Adrenal gland (tissue), 9 donors: ENCODE measurements at regions not wholly inside any gene's neighbourhood (a gene's known extent, or its start where the extent isn't known, plus 50 kb on each side); places are given as distances from the start of the nearest gene placed in this dataset.
A peak's percentile ranks its signal among the peaks of the same experiment; 100 is the strongest.

Experiments used
- DNase-seq, 7 donors: peaks; one replicate each; pipeline ENCODE4 v3.0.0-alpha.2; 2019 to 2020
- H3K27ac ChIP-seq, 5 donors: fragments of 200-600 bp; sonication (generic) in 4 of 5; 1 replicate in 3 of 5; 2 replicates in 2 of 5; pipeline versions ENCODE4 v1.5.1 to v1.8.0; 2016 to 2020; ENCODE audit warnings: mild to moderate bottlenecking in 1 of 5
- H3K27me3 ChIP-seq: fragments of 200-600 bp; 2 replicates; pipeline ENCODE4 v1.8.0; 2021
- H3K36me3 ChIP-seq, 2 donors: fragments of 200-600 bp; replicated peaks in 1 of 2; 1 replicate in 1 of 2; 2 replicates in 1 of 2; pipeline versions ENCODE4 v1.5.1 to v1.8.0; 2018 to 2022
- H3K4me1 ChIP-seq, 2 donors: fragments of 200-600 bp; replicated peaks in 1 of 2; 1 replicate in 1 of 2; 2 replicates in 1 of 2; pipeline versions ENCODE4 v1.5.1 to v1.8.0; 2018 to 2021
- H3K4me3 ChIP-seq, 4 donors: fragments of 200-600 bp; sonication (generic) in 3 of 4; one replicate each; pipeline ENCODE4 v1.5.1; 2016 to 2018
- H3K9me3 ChIP-seq, 3 donors: fragments of 200-600 bp; sonication (generic) in 1 of 3; replicated peaks in 1 of 3; 1 replicate in 2 of 3; 2 replicates in 1 of 3; pipeline versions ENCODE4 v1.5.1 to v1.8.0; 2016 to 2021
- POLR2A ChIP-seq, 2 donors: fragments of 450-650 bp; IDR thresholded peaks; one replicate each; pipeline ENCODE4 v1.6.1; 2017; ENCODE audit warnings: antibody characterized with exemption in 2 of 2, mild to moderate bottlenecking in 2 of 2, moderate library complexity in 1 of 2
- WGBS, 4 donors: extraction: QIAGEN DNeasy Blood & Tissue Kit in 2 of 4; methylation state at CpG; one replicate each; pipeline versions ENCODE4 v1.1.5 to v1.1.7; 2013 to 2017; 5-methylcytosine and 5-hydroxymethylcytosine counted together
- intact Hi-C, 2 donors: fragments of 100-400 bp; cut with DNase I; formaldehyde crosslinking; loops; one replicate each; pipeline versions ENCODE4 v1.14.1 to v1.15.0; 2022 to 2023
- TF ChIP-seq, protein P1 (sequence below), 6 experiments: fragments of 450-650 bp in 4 of 6; fragments of 200-600 bp in 2 of 6; sonication (generic) in 1 of 6; IDR thresholded peaks; 1 replicate in 5 of 6; 2 replicates in 1 of 6; pipeline versions ENCODE4 v1.5.1 to v1.8.0; 2016 to 2021; ENCODE audit warnings: antibody characterized with exemption in 6 of 6, mild to moderate bottlenecking in 2 of 6, moderate library complexity in 1 of 6
- donor health status: healthy with polysubstance abuse.
- donor health status: Bipolar disorder and iron deficiency.
- donor health status: DM: yes; HTN: yes; CAD: no.
- donor health status: DM: no; HTN: no; CAD: no.
- donor health status: DM: no; HTN: no; CAD: no.

DNA sequence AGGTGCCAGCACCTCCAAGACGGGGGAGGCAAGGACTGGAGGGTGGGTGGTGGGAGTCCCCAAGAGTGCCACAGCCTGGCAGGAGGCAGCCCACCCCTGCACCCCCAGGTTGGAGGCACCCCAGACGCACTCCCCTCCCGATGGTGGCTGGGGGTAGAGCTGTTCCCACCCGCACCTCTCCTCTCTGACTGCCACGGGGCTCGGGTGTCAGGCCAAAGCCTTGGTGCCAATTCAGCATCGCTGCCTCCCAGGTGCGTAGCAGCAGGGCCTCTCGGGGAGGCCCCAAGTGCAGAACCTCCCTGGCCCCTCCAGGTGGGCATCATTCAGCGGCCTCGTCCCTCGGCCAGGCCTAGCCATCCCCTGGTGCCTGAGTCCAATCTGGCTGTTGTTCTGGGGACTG is 81.1 kb downstream of the ENGASE start:
- H3K4me3 ChIP-seq: no peak overlapping the region
- intact Hi-C loops: no loop called here
- TF ChIP-seq POLR2A (IDR thresholded peaks at IDR 0.05): no peak
- TF ChIP-seq, protein P1, sequence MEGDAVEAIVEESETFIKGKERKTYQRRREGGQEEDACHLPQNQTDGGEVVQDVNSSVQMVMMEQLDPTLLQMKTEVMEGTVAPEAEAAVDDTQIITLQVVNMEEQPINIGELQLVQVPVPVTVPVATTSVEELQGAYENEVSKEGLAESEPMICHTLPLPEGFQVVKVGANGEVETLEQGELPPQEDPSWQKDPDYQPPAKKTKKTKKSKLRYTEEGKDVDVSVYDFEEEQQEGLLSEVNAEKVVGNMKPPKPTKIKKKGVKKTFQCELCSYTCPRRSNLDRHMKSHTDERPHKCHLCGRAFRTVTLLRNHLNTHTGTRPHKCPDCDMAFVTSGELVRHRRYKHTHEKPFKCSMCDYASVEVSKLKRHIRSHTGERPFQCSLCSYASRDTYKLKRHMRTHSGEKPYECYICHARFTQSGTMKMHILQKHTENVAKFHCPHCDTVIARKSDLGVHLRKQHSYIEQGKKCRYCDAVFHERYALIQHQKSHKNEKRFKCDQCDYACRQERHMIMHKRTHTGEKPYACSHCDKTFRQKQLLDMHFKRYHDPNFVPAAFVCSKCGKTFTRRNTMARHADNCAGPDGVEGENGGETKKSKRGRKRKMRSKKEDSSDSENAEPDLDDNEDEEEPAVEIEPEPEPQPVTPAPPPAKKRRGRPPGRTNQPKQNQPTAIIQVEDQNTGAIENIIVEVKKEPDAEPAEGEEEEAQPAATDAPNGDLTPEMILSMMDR (IDR thresholded peaks at IDR 0.05): no peak

DNA sequence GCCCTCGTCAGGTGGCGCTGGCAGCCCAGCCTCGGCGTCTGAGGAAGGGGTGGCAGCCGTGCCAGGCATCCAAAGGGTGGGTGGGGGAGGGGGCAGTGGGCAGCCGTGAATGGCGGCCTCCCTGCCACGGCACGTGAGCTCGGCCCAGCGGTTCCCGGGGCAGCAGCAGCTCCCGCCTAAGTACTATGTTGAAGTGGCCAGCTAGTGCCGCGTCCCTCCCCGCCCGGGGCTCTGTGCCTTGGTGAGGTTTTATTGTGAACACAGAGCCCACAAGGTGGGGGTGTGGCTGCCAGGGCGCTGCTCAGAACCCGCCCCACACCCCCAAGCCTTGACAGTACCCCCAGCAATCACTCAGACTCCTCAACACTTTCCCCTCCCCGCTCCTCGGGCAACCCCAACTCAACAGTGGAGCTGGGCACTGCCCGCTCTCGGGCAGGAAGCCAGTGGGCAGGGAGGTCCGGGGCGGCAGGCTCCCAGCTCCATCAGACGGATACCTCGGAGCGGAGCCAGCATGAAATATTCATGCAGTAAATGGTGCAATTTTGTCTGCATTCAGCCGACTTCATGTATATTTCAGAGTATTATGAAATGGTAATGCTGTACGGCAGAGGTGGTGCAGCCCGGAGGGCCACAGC is 80.4 kb downstream of the ENGASE start:
- H3K9me3 ChIP-seq: no peaks in the 10 kb centered on the region
- no peaks in the 10 kb centered on the region for H3K36me3 ChIP-seq
- H3K4me3 ChIP-seq: no peak overlapping the region
- no peak overlapping the region for H3K27ac ChIP-seq
- peaks cover 8% of the 10 kb centered on the region for H3K27me3 ChIP-seq
- intact Hi-C loops: no loop called here
- TF ChIP-seq, protein P1 (IDR thresholded peaks at IDR 0.05): no peak
- no peak for TF ChIP-seq POLR2A (IDR thresholded peaks at IDR 0.05)
- 59 to 67% (median 64%) methylated on average over 18 to 31 of the region's 31 CpGs for WGBS, 4 donors
- DNase-seq: no peak
- no peaks in the 10 kb centered on the region for H3K4me1 ChIP-seq

More for the DNA sequence above, 81.1 kb downstream of the ENGASE start:
- Histone ChIP-seq H3K9me3 (no peaks in the 10 kb centered on the region), H3K27ac (no peak overlapping the region), H3K36me3 (no peaks in the 10 kb centered on the region), H3K4me1 (no peaks in the 10 kb centered on the region), H3K27me3 (peaks cover 9% of the 10 kb centered on the region)
- DNase-seq: no peak
- WGBS, 4 donors: 60 to 100% (median 85%) methylated on average over 1 to 12 of the region's 12 CpGs

DNA sequence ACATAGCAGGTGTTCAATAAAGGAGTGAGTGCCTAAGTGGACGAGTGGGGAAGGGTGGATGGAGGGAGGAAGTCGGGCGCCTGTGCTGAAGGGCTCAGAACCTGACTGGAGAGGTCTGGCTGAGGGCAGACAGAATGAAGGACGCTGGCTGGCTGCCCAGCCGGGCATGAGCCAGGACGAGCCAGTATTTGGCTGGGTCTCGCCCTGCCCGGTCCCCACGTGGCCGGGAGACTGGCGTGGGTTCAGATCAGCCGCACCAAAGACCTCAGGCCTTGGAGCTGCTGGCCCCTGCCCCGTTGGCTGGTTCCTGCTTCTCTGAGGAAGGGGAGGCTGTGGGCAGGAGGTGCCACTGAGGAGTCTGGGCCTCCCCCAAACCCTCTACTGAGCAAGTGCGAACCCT is 79.8 kb downstream of the ENGASE start:
- no peak overlapping the region for H3K4me3 ChIP-seq
- H3K27ac ChIP-seq: no peak overlapping the region
- intact Hi-C loops: no loop called here
- TF ChIP-seq, protein P1 (IDR thresholded peaks at IDR 0.05): no peak
- no peak for TF ChIP-seq POLR2A (IDR thresholded peaks at IDR 0.05)
- no peaks in the 10 kb centered on the region for H3K36me3 ChIP-seq
- H3K9me3 ChIP-seq: no peaks in the 10 kb centered on the region
- peak; percentile 75 to 87 (median 84) for DNase-seq
- WGBS, 4 donors: 28 to 57% (median 40%) methylated on average over 7 to 14 of the region's 14 CpGs
- no peaks in the 10 kb centered on the region for H3K4me1 ChIP-seq
- H3K27me3 ChIP-seq: peaks cover 7% of the 10 kb centered on the region

- Histone ChIP-seq H3K4me1 (no peaks in the 10 kb centered on the region), H3K36me3 (no peaks in the 10 kb centered on the region), H3K4me3 (no peak overlapping the region), H3K9me3 (no peaks in the 10 kb centered on the region), H3K27me3 (peaks cover 7% of the 10 kb centered on the region), H3K27ac (no peak overlapping the region)
- DNase-seq: no peak
- WGBS, 4 donors: 47 to 64% (median 57%) methylated on average over 8 to 14 of the region's 14 CpGs
- intact Hi-C loops: no loop called here
- TF ChIP-seq, protein P1 (IDR thresholded peaks at IDR 0.05): no peak
- no peak for TF ChIP-seq POLR2A (IDR thresholded peaks at IDR 0.05)
Observed at GRCh38 chr17:79153367-79154130, 78.9 kb downstream of the ENGASE start.
